Stimulated activated CD4-positive, alpha-beta T cell treated with anti-CD3 and anti-CD28 coated beads, TNF-alpha, amount 100 ng/mL, for 48 hours (primary cell): ENCODE measurements at regions not wholly inside any gene's neighbourhood (a gene's known extent, or its start where the extent isn't known, plus 50 kb on each side); places are given as distances from the start of the nearest gene placed in this dataset.
"Not testable (repeated sequence)": the region's sequence is repeated elsewhere in the genome, so short reads cannot be mapped to it uniquely, and the experiment has no call there.

Experiments used
- DNase-seq, 3 donors: peaks; one replicate each; pipeline ENCODE4 v3.0.0-alpha.2; 2020; ENCODE audit warnings: low read depth in 3 of 3

DNA sequence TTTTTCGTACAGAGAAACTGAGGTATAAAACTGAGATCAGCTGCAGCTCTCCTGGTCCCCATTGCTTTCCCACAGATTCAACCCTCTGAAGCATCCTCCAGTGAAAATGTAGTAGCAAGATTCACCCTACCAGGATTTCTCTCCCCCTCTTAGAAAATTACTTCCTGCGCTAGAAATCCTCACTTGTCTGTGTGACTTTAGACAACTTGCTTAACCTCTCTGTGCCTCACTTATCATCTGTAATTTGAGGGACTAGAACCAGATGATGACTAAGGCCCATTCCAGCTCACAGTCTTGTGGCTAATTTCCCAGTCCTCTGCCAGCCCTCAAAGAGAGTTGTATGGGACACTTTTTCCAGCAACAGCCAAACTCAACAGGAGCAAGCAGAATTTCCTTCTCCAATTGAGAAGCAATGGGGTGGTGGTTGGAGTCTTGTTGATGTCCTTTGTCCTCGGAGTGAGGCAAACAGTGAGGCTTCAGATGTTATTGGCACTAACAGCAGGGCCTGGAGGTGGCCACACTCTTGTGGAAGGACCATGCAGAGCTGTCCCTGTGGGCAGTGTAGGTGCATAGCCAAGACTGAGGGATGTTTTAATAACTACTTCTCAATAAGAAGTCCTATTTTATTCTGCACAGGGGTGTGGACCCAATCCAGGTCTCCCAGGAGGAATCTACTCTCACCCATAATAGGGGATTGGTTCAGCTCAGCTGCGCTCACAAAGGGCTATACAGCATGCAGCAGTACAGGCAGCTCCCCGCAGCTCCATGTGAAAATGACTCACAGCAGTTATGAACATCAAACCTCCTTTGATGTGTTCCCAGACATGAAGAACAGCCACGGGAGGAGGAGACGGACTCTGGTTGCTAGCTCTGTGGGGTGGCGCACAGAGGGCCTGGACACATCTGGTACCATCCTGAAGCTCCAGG, 200.1 kb downstream of the DAD1 start:
- DNase-seq = no peak

DNA sequence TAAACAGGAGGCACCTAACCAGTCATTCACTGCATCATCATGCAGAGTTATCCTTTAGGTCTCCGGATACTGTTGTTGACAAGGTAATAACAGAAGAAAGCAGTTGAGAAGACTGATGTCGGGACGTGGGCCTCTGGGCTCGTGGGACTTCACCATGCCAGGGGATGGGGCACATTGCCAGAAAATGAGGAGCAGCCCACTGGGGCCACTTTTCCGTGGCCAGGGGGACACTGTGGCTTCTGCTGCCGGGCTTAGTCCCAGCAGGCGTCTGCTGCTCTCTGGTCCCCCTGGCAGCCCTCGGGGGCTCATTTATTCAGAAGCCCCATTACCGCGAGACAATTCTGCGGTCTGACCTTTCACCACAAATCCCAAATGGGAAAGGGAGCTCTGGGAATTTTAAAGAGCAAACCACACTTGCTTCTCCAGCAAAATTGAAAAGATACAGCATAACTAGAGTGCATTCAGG, 201.2 kb downstream of the DAD1 start:
- no peak for DNase-seq

- DNase-seq = no peak
Measured at GRCh38 chr14:22386924-22387775, 201.9 kb downstream of the DAD1 start.

GRCh38 chr14:22384974-22385526, 204.0 kb downstream of the DAD1 start:
- DNase-seq = no peak

DNA sequence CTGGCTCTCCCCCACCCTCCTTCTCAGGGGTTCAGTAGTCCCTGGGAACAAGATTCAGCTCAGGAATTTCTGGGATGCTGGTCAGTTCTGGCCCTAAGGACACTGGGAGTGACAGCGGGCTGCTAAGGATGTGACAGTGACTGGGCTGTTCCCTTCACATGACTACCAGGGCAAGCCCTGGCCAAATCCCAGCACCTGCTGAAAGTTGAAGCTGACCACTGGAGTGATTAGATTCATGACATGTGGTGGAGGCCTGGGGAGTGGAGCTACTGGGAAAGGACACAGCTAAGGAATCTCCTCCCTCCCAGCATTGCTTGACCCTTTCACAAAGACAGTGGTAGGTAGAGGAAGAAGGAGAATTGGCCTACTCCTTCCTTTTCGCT, 204.9 kb downstream of the DAD1 start:
- DNase-seq = no peak

DNA sequence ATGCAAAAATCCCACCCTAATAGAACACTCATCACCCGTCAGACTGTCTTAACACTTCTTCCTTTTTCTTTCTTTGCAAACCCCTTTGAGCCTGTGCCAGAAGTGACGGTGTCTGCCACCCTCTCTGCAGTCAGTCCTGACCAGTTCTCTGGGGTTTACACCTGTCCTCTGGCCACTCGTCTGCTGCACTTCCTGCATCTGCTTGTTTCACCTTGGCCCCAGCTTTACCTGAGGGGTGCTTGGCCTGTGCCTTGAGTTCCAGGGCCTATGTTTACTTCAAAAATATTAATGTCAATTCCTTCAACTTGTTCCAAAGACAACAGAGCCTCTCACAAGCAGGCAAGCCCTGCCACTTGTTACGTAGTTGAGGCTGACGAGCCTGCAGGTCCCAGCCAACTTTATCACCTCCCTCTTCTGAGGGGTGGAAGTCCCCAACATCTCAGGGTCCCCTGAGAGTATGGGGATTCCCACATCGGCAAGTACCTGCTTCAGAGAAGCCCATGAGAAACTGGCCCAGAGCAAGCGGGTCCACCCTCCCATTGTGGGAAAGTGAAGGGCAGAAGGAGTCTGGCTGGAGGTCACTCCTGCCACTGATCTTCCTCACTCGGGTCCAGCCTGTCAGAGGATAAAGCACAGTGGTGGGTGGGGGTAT, 205.4 kb downstream of the DAD1 start:
- no peak for DNase-seq

GRCh38 chr14:22382955-22383354, 206.1 kb downstream of the DAD1 start:
- no peak for DNase-seq

GRCh38 chr14:22382395-22382794, 206.6 kb downstream of the DAD1 start:
- DNase-seq = no peak

GRCh38 chr14:22381766-22382165, 207.3 kb downstream of the DAD1 start:
- no peak for DNase-seq

DNA sequence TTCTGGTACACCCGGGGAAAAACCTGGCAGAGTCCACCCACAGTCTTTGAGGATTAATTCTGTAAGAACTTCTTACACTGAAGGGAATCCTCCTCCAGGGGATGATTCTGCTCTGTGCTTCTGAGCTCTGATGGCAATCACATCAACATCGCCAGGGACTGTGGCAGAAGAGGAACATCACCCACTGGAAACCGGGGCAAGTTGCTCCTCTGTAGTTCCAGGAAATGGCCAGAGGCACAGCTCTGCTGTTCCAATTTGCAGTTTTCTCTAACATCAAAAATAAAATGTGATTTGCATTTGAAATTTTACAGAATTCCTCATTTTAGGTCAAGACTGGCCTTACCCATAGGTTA, 207.6 kb downstream of the DAD1 start:
- DNase-seq = no peak

DNA sequence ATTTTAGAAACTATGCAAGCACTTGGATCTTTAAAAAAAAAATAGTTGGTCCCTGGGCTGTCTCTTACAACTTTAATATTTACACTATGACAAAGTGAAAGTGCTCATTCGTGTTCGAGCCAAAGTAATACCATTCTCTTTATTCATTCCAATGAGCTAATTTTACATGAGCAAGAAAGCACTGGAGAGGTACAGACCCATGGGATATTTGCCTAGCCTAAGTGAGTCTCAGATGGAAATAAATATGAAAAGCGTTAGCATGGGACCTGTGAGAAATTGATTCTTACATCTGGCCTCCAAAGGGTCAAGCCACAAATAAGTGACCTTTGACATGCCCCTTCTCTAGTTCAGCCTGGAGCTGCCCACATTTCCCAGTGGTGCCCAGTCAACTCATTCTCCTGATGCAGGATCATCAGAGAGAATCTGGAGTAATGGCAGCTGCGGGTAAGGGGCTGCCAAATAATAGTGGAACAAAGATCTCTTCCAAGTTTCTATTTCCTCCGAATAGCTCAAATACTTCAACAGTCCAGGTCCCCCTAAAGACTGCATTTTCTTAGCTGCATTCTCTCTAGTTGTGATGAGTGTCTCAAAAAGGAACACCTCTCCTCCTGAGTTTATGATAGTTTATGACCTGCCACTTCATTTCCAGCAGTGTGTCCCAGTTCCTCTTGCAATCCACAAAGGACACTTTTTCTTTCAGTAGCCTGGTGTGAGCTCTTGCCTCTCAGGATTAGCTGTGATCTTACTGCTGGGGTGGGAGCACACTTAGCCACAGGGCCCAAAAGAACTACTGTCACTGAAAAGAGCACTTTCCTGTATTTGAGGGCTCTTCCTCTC, 208.2 kb downstream of the DAD1 start:
- DNase-seq = no peak

DNA sequence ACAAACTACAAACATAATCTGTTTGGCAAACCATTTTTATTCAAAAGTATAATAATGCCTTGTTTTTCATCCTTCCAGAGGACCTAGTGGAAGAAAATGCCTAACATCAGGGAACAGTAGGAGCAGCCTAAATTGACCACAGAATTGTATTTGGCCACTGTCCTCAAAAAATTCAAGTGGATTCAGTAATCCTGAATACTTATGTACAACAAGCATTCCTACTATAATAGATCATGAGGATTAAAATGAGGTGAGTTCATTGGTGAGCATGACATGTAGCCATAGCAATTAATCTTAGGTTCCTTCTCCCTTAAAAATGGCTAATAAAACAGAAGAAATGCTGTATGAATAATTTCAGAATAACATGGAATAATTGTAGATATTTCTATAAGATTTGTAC, 209.3 kb downstream of the DAD1 start:
- no peak for DNase-seq

GRCh38 chr14:22378181-22378580, 210.8 kb downstream of the DAD1 start:
- no peak for DNase-seq

DNA sequence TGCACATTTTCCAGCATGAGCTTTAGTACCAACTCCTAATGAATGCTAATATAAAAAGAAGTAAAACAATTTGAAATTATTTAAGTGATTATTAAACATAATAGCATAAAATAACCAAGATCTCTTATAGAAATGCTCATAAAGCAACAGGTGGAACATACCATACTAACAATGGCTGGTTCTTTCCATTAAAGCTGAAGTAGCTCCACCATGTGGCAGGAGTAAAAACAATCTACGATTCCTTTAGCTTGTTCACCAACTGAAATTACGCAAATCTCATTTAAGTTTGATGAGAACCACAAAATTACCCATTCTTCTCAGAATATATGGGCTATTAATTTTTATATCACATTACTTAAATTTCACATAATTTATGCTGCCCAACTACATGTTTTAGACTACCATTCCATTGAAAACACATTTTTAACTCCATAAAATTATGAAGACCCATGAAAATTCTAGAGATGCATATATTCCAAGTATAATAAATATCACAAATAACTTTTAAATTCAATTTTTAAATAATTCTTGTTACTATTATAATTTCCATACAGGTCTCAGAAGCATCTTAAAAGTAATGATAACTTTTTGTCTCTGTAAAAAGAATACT, 213.6 kb downstream of the DAD1 start:
- no peak for DNase-seq

- DNase-seq = no peak
Measured at GRCh38 chr14:22370084-22370847, 218.8 kb downstream of the DAD1 start.

DNA sequence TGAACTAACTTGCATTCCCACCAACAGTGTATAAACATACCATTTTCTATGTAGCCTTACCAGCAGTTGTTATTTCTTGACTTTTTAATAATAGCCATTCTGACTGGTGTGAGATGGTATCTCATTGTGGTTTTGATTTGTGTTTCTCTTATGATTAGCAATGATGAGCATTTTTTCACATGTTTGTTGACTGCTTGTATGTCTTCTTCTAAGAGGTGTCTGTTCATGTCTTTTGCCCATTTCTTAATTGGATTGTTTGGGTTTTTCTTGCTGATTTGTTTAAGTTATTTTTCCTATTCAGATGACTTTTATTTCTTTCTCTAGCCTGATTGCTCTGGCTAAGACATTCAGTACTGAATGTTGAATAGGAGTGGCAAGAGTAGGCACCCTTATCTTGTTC, 230.3 kb downstream of the DAD1 start:
- no peak for DNase-seq

GRCh38 chr14:22349281-22349680, 239.7 kb downstream of the DAD1 start:
- DNase-seq = not testable (repeated sequence)

DNA sequence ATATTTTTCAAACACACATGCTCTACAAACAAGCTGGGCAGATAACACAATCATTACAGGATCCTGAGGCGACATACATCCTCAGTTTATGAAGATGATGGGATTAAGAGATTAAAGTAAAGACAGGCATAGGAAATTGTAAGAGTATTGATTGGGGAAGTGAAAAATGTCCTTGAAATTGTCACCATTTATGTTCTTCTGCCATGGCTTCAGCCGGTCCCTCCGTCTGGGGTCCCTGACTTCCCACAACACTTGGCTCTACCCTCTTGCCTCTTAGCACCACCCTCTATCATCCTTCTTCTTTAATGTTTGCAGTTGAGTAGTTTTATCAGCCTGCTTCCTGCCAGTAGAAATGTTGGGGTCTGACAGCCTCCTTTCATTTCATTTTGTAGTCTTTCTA, 244.4 kb downstream of the DAD1 start:
- no peak for DNase-seq

DNA sequence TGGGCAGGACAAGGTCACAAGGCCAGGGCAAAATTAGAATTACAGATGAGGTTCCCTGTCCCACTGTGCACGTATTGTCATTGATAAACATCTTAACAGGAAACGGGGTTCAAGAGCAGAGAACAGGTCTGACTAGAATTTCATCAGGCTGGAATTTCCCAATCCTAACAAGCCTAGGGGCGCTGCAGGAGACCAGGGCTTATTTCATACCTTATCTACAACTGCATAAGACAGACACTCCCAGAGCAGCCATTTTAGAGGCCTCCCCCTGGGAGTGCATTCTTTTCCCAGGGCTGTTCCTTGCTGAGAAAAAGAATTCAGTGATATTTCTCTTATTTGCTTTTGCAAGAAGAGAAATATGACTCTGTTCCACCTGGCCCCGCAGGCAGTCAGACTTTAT, 244.8 kb downstream of the DAD1 start:
- not testable (repeated sequence) for DNase-seq

DNA sequence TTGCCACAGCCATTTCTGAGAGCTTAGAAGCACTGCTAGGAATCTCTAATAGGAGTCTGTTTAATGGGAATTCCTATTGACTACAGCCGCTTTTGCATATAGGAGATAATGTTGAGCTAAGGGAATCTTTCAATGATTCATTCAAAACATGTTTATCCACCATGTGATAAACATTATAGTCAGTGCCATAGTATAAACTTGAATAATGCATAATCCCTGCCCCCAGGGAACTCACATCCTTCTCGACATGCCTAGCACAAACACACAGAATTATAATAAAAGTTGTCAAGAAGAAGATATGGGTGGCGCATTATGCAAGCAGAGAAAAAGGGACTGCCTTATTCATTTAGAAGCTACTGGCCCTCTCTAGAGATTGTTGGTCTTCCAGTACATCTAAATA, 248.0 kb downstream of the DAD1 start:
- no peak for DNase-seq
